ENCODE measurements at regions not wholly inside any gene's neighbourhood (a gene's known extent, or its start where the extent isn't known, plus 50 kb on each side); places are given as distances from the start of the nearest gene placed in this dataset.

- TF ChIP-seq CTCF (IDR thresholded peaks at IDR 0.05) (no peak), POLR2AphosphoS5 (IDR thresholded peaks at IDR 0.05) (no peak), POLR2A (IDR thresholded peaks at IDR 0.05) (no peak)
Observed at GRCh38 chr3:22262386-22262785, 511.4 kb upstream of the ZNF385D start.
